ENCODE measurements at regions not wholly inside any gene's neighbourhood (a gene's known extent, or its start where the extent isn't known, plus 50 kb on each side); places are given as distances from the start of the nearest gene placed in this dataset.
"Not testable (repeated sequence)": the region's sequence is repeated elsewhere in the genome, so short reads cannot be mapped to it uniquely, and the experiment has no call there.

- no peak for DNase-seq
Measured at GRCh38 chr13:63843766-63844699, 2428.4 kb upstream of the PCDH20 start.

- DNase-seq = peak; percentile 6
Measured at GRCh38 chr13:63842102-63842501, 2426.5 kb upstream of the PCDH20 start.

DNA sequence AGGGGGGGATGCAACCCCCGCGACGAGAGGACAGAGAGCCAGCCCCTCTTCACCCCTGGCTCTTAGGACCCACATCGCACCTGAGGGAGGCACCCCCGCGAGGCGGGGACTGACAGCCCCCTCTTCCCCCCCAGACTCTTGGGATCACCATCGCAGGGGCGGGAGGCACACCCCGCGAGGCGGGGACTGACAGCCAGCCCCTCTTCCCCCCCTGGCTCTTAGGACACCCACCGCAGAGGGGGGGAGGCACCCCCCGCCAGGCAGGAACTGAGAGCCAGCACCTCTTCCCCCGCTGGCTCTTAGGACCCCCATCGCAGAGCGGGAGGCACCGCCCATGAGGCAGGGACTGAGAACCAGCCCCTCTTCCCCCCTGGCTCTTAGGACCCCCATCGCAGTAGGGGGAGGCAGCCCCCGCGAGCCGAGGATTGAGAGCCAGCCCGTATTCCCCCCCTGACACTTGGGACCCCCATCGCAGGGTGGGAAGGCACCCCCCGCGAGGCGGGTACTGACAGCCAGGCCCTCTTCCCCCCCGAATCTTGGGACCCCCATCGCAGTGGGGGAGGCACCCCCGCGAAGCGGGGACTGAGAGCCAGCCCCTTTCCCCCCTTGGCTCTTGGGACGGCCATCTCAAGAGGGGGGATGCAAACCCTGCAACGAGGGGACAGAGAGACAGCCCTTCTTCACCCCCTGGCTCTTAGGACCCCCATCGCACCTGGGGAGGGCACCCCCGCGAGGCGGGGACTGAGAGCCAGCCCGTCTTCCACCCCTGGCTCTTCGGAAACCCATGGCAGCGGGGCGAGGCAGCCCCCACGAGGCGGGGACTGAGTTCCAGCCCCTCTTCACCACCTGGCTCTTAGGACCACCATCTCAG is 2425.1 kb upstream of the PCDH20 start:
- peak; percentile 13 for DNase-seq

GRCh38 chr13:63838366-63839110 is 2422.9 kb upstream of the PCDH20 start:
- DNase-seq = no peak

GRCh38 chr13:63837701-63838100 is 2422.1 kb upstream of the PCDH20 start:
- DNase-seq = peak; percentile 5

DNA sequence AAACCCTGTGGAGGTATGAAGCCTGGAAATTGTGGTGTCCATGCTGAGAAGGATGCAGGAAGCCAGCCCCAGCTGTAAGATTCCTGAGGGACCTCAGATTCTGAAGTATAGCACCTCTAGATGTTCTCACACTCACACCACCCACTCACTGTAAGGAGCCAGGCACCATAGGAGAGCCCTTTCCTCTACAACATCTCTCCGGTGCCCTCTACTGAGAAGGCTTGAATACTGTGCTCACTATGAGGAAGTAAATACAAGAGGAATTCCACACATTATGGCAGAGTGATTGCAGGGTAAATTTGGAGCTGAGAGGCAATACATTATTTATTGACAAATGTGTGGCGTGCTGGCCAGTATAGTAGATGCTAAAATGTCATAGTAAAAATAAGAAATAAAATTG is 2414.0 kb upstream of the PCDH20 start:
- DNase-seq = not testable (repeated sequence)

- DNase-seq = not testable (repeated sequence)
Measured at GRCh38 chr13:63821785-63822184, 2406.1 kb upstream of the PCDH20 start.

DNA sequence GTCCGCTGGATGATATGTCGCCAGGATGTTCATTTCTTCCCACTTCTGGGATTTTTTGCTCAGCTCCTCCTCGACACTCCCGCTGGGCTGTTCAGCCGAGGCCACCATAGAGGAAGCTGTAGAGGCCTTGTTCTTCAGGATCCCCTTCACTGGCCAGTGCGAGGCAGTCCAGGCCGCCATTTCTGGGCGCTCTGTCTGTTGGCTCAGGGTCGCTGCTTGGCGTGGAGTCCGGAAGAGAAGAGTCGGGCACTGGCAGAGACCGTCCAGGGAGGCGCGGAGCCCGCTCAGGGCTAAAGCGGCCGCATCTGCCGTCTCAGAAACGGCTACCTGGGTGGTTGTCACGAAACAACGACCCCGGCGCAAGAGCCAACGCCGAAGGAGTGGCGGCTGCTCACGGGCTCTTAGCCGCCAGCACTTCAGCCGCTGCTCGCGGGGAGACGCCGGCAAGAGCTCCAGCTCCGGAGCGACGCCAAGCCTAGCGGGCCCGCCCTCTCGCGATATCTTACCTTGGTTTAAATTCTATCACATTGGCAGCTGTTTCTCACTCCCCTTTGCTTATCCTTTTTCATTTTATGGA is 2395.9 kb upstream of the PCDH20 start:
- DNase-seq = peak; percentile 3

DNA sequence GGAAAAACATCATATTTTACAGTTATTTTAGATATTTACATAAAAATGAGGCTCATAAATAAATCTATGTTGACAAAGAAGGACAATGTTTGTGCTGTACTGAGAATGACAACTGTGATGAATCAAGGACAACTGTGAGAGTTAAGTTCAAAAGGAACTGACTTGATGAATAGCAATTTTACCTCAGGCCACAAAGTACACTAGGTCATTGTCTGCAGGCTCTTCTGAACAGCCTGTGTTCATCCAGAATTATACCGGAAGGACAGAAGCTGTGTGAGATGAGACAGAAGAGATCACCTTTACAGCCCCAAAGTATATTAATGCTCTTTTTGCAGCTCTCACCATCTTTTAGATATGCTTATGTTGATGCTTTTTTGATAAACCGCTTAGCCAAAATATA is 2375.5 kb upstream of the PCDH20 start:
- DNase-seq = not testable (repeated sequence)

GRCh38 chr13:63774133-63774532 is 2358.5 kb upstream of the PCDH20 start:
- no peak for DNase-seq

DNA sequence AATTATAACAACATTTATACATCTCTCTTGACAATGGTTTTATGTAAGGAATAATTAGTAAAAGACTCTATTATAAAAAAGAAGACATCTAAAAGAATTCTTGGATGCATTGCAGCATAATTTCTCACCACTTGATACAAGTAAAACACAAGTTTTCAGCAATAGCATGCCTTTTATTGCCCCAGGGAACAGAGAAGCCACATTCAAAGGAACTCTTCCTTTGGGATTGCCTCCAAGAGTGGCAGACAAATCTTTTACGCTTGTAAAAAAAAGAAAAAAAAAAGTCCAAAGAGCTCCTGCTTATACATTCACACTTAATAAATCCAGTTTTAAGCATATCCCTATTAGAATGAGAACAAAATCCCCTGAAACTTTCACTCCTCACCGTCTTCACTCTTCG is 2357.8 kb upstream of the PCDH20 start:
- no peak for DNase-seq

GRCh38 chr13:63757683-63758082 is 2342.0 kb upstream of the PCDH20 start:
- not testable (repeated sequence) for DNase-seq

GRCh38 chr13:63749857-63750256 is 2334.2 kb upstream of the PCDH20 start:
- DNase-seq = not testable (repeated sequence)

DNA sequence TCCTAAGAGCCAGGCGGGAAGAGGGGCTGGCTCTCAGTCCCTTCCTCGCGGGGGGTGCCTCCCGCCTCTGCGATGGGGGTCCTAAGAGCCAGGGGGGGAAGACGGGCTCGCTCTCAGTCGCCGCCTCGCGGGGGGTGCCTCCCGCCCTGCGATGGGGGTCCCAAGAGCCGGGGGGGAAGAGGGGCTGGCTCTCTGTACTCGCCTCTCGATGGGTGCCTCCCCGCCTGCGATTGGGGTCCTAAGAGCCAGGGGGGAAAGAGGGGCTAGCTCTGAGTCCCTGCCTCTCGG is 2326.1 kb upstream of the PCDH20 start:
- not testable (repeated sequence) for DNase-seq

- peak; percentile 3 for DNase-seq
Measured at GRCh38 chr13:63741029-63741813, 2325.6 kb upstream of the PCDH20 start.

DNA sequence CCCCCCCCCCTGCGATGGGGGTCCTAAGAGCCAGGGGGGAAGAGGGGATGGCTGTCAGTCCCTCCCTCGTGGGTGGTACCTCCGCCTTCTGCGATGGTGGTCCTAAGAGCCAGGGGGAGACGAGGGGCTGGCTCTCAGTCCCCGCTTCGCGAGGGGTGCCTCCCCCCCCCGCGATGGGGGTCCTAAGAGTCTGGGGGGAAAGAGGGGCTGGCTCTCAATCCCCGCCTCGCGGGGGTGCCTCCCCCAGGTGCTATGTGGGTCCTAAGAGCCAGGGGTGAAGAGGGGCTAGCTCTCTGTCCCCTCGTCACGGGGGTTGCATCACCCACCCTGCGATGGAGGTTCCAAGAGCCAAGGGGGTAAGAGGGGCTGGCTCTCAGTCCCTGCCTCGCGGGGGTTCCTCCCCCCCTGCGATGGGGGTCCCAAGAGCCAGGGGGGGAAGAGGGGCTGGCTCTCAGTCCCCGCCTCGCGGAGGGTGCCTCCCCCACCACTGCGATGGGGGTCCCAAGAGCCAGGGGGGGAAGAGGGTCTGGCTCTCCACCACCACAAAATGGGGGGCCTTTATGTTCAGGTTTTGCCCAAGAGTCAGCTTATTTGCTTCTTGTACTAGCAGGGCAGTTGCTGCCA is 2323.6 kb upstream of the PCDH20 start:
- DNase-seq = peak; percentile 4

- peak; percentile 2 for DNase-seq
Measured at GRCh38 chr13:63737418-63737817, 2321.8 kb upstream of the PCDH20 start.

DNA sequence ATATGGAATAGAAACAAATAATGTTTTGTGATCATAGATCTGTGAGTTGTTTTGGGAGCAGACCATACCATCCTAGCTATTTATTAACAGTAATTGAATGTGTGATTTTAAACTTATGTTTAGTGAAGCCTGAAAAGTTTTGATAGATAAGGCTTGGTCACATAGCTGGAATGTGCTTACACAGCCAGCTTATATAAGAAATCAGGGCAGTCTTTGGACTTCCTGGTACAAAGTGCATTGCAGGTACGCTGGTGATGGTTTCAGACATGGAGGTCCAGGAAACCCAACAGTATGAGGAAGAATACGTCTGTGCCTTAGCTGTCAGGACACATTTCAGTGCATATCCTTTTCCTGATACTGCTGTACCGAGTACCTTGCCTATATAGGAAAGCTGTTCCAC is 2316.2 kb upstream of the PCDH20 start:
- DNase-seq = no peak

GRCh38 chr13:63712159-63712558 is 2296.5 kb upstream of the PCDH20 start:
- DNase-seq = not testable (repeated sequence)

GRCh38 chr13:63706751-63707150 is 2291.1 kb upstream of the PCDH20 start:
- DNase-seq = no peak

GRCh38 chr13:63704521-63704920 is 2288.9 kb upstream of the PCDH20 start:
- DNase-seq = no peak

Measured in activated gamma-delta T cell (primary cell).